Spleen (tissue), 11 donors: ENCODE measurements at regions not wholly inside any gene's neighbourhood (a gene's known extent, or its start where the extent isn't known, plus 50 kb on each side); places are given as distances from the start of the nearest gene placed in this dataset.

Experiments used
- DNase-seq: peaks from one replicate; pipeline ENCODE4 v3.0.0-alpha.2; 2020
- H3K27ac ChIP-seq, 8 donors: fragments of 200-600 bp; sonication (generic) in 7 of 8; 1 replicate in 4 of 8; 2 replicates in 4 of 8; pipeline versions ENCODE4 v1.5.0 to v1.8.0; 2016 to 2021; ENCODE audit warnings: inconsistent platforms in 4 of 8, mild to moderate bottlenecking in 4 of 8, moderate library complexity in 1 of 8
- H3K27me3 ChIP-seq, 7 donors: fragments of 200-600 bp; sonication (generic) in 6 of 7; replicated peaks in 1 of 7; 1 replicate in 4 of 7; 2 replicates in 3 of 7; pipeline versions ENCODE4 v1.5.0 to v1.8.0; 2016 to 2021; ENCODE audit warnings: inconsistent platforms in 3 of 7, mild to moderate bottlenecking in 1 of 7
- H3K36me3 ChIP-seq, 6 donors: fragments of 200-600 bp; sonication (generic) in 5 of 6; 1 replicate in 4 of 6; 2 replicates in 2 of 6; pipeline versions ENCODE4 v1.5.0 to v1.8.0; 2016 to 2021; ENCODE audit warnings: inconsistent platforms in 2 of 6
- H3K4me1 ChIP-seq, 6 donors: fragments of 200-600 bp; sonication (generic) in 5 of 6; 1 replicate in 3 of 6; 2 replicates in 3 of 6; pipeline versions ENCODE4 v1.5.0 to v1.8.0; 2016 to 2021; ENCODE audit warnings: inconsistent platforms in 3 of 6
- H3K4me3 ChIP-seq, 8 donors: fragments of 200-600 bp; sonication (generic) in 7 of 8; 1 replicate in 4 of 8; 2 replicates in 4 of 8; pipeline versions ENCODE4 v1.5.0 to v1.8.0; 2016 to 2021; ENCODE audit warnings: inconsistent platforms in 4 of 8, mild to moderate bottlenecking in 4 of 8, moderate library complexity in 2 of 8
- H3K9me3 ChIP-seq, 8 donors: fragments of 200-600 bp; sonication (generic) in 7 of 8; 1 replicate in 4 of 8; 2 replicates in 4 of 8; pipeline versions ENCODE4 v1.5.0 to v1.8.0; 2016 to 2021; ENCODE audit warnings: inconsistent platforms in 4 of 8
- CTCF ChIP-seq, 11 experiments: fragments of 200-600 bp in 7 of 11; fragments of 450-650 bp in 4 of 11; sonication (generic) in 4 of 11; IDR thresholded peaks in 8 of 11; conservative IDR thresholded peaks in 3 of 11; 1 replicate in 7 of 11; 2 replicates in 4 of 11; pipeline versions ENCODE4 v1.4.0 to v1.8.0; 2016 to 2021; ENCODE audit warnings: antibody characterized with exemption in 11 of 11, inconsistent platforms in 4 of 11, mild to moderate bottlenecking in 1 of 11
- POLR2A ChIP-seq, 3 donors: fragments of 450-650 bp; IDR thresholded peaks; one replicate each; pipeline ENCODE4 v1.5.1; 2017; ENCODE audit warnings: antibody characterized with exemption in 3 of 3, mild to moderate bottlenecking in 1 of 3
- POLR2AphosphoS5 ChIP-seq, 3 donors: sonication (generic); formaldehyde crosslinking; IDR thresholded peaks; one replicate each; pipeline ENCODE4 v1.5.1; 2017; ENCODE audit warnings: antibody characterized with exemption in 3 of 3
- WGBS, 5 donors: extraction: QIAGEN DNeasy Blood & Tissue Kit in 3 of 5; methylation state at CpG; one replicate each; pipeline versions ENCODE4 v1.1.5 to v1.1.7; 2013 to 2018; 5-methylcytosine and 5-hydroxymethylcytosine counted together
- intact Hi-C: fragments of 100-400 bp; cut with DNase I; formaldehyde crosslinking; loops from one replicate; pipeline ENCODE4 v1.15.0; 2023; ENCODE audit warnings: low total_unique reads
- donor health status: healthy with polysubstance abuse.
- donor health status: DM: no; HTN: no; CAD: no; lungs with moderate emphysema.
- donor health status: DM: no; HTN: no; CAD: no.
- donor health status: Bipolar disorder and iron deficiency.
- donor health status: healthy.
- donor health status: DM: no; HTN: no; CAD: no.
- donor health status: DM: yes; HTN: yes; CAD: no.

- H3K4me3 ChIP-seq = no peak overlapping the region
- no peaks in the 10 kb centered on the region for H3K4me1 ChIP-seq
- no peak overlapping the region for H3K27ac ChIP-seq
- intact Hi-C loops = no loop called here
- peaks cover 0 to 17% (median 4%) of the 10 kb centered on the region in 8 donors for H3K9me3 ChIP-seq
- H3K36me3 ChIP-seq = no peaks in the 10 kb centered on the region
- 83 to 95% (median 91%) methylated on average over 1 of the region's 1 CpG for WGBS, 5 donors
- TF ChIP-seq POLR2A (IDR thresholded peaks at IDR 0.05) = no peak
- TF ChIP-seq POLR2AphosphoS5 (IDR thresholded peaks at IDR 0.05) = no peak
- TF ChIP-seq CTCF (IDR thresholded peaks at IDR 0.05 in 8 of 11, conservative IDR thresholded peaks at IDR 0.05 in 3 of 11) = no peak
- DNase-seq = no peak
- no peaks in the 10 kb centered on the region for H3K27me3 ChIP-seq
Observed at GRCh38 chr3:82475306-82475705, 713.9 kb upstream of the GBE1 start.

GRCh38 chr3:82474711-82475110 lies 713.3 kb upstream of the GBE1 start:
- no peak for DNase-seq
- no peak overlapping the region for H3K4me3 ChIP-seq
- TF ChIP-seq POLR2AphosphoS5 (IDR thresholded peaks at IDR 0.05) = no peak
- no peak for TF ChIP-seq CTCF (IDR thresholded peaks at IDR 0.05 in 8 of 11, conservative IDR thresholded peaks at IDR 0.05 in 3 of 11)
- TF ChIP-seq POLR2A (IDR thresholded peaks at IDR 0.05) = no peak
- no peaks in the 10 kb centered on the region for H3K27me3 ChIP-seq
- H3K36me3 ChIP-seq = no peaks in the 10 kb centered on the region
- intact Hi-C loops = no loop called here
- peaks cover 0 to 17% (median 4%) of the 10 kb centered on the region in 8 donors for H3K9me3 ChIP-seq
- no peak overlapping the region for H3K27ac ChIP-seq
- no peaks in the 10 kb centered on the region for H3K4me1 ChIP-seq

- H3K4me3 ChIP-seq = no peak overlapping the region
- H3K27me3 ChIP-seq = no peaks in the 10 kb centered on the region
- intact Hi-C loops = no loop called here
- no peaks in the 10 kb centered on the region for H3K4me1 ChIP-seq
- H3K36me3 ChIP-seq = no peaks in the 10 kb centered on the region
- no peak for DNase-seq
- H3K9me3 ChIP-seq = peaks cover 0 to 17% (median 4%) of the 10 kb centered on the region in 8 donors
- no peak for TF ChIP-seq POLR2A (IDR thresholded peaks at IDR 0.05)
- TF ChIP-seq POLR2AphosphoS5 (IDR thresholded peaks at IDR 0.05) = no peak
- TF ChIP-seq CTCF (IDR thresholded peaks at IDR 0.05 in 8 of 11, conservative IDR thresholded peaks at IDR 0.05 in 3 of 11) = no peak
- H3K27ac ChIP-seq = no peak overlapping the region
Observed at GRCh38 chr3:82473864-82474541, 712.6 kb upstream of the GBE1 start.

- 69 to 97% (median 92%) methylated on average over 1 of the region's 1 CpG for WGBS, 5 donors
- no peak for DNase-seq
- Histone ChIP-seq H3K27me3 (no peaks in the 10 kb centered on the region), H3K9me3 (peaks cover 0 to 7% (median 0%) of the 10 kb centered on the region in 8 donors), H3K4me1 (no peaks in the 10 kb centered on the region), H3K27ac (no peak overlapping the region), H3K36me3 (no peaks in the 10 kb centered on the region), H3K4me3 (no peak overlapping the region)
- intact Hi-C loops = no loop called here
- no peak for TF ChIP-seq POLR2AphosphoS5 (IDR thresholded peaks at IDR 0.05)
- no peak for TF ChIP-seq POLR2A (IDR thresholded peaks at IDR 0.05)
- TF ChIP-seq CTCF (IDR thresholded peaks at IDR 0.05 in 8 of 11, conservative IDR thresholded peaks at IDR 0.05 in 3 of 11) = no peak
Observed at GRCh38 chr3:82467051-82467450, 705.6 kb upstream of the GBE1 start.
